Adrenal gland (tissue), 5 donors: ENCODE measurements at regions not wholly inside any gene's neighbourhood (a gene's known extent, or its start where the extent isn't known, plus 50 kb on each side); places are given as distances from the start of the nearest gene placed in this dataset.

ENCODE experiments used
- CTCF ChIP-seq, 6 experiments: fragments of 450-650 bp in 4 of 6; fragments of 200-600 bp in 2 of 6; sonication (generic) in 1 of 6; IDR thresholded peaks; 1 replicate in 5 of 6; 2 replicates in 1 of 6; pipeline versions ENCODE4 v1.5.1 to v1.8.0; 2016 to 2021; ENCODE audit warnings: antibody characterized with exemption in 6 of 6, mild to moderate bottlenecking in 2 of 6, moderate library complexity in 1 of 6
- POLR2A ChIP-seq, 2 donors: fragments of 450-650 bp; IDR thresholded peaks; one replicate each; pipeline ENCODE4 v1.6.1; 2017; ENCODE audit warnings: antibody characterized with exemption in 2 of 2, mild to moderate bottlenecking in 2 of 2, moderate library complexity in 1 of 2
- donor health status: DM: no; HTN: no; CAD: no.

DNA sequence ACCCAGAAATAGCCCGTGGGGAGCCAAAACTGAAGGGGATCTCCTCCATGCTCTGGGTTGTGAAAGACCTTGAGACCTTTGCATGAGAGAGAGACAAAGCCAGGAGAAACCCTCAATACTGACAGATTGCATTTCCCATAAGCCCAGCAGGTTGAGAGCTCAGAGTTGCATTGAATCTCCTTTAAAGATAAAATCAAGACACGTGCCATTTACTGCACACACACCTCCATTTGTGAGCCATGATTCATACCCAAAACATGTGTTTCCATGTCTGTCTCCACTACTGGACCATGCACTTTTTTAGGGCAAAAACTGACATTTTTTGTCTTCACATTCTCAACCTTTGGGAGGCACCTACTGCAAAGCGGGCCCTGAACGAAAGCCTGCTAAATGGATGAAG is 144.0 kb upstream of the NRIP1 start:
- TF ChIP-seq CTCF (IDR thresholded peaks at IDR 0.05), result no peak
- TF ChIP-seq POLR2A (IDR thresholded peaks at IDR 0.05), result no peak
